GM23248 (cell line): ENCODE measurements at regions not wholly inside any gene's neighbourhood (a gene's known extent, or its start where the extent isn't known, plus 50 kb on each side); places are given as distances from the start of the nearest gene placed in this dataset.

ENCODE experiments used
- DNase-seq: peaks from one replicate; pipeline ENCODE4 v3.0.0-alpha.2; 2015
- H2AFZ ChIP-seq: fragments of 200-600 bp; sonication (generic); 2 replicates; pipeline ENCODE4 v1.6.1; 2016; ENCODE audit warnings: antibody characterized with exemption
- H3F3A ChIP-seq: fragments of 200-600 bp; sonication (generic); 2 replicates; pipeline ENCODE4 v1.6.1; 2016; ENCODE audit warnings: mild to moderate bottlenecking, antibody characterized with exemption, mixed run types; ENCODE audit not compliant: insufficient read depth
- H3K27ac ChIP-seq: fragments of 200-600 bp; sonication (generic); 2 replicates; pipeline ENCODE4 v1.5.1; 2016; ENCODE audit warnings: mild to moderate bottlenecking
- H3K27me3 ChIP-seq: fragments of 200-600 bp; sonication (generic); replicated peaks from 2 replicates; pipeline ENCODE4 v1.6.1; 2016; ENCODE audit warnings: mild to moderate bottlenecking; ENCODE audit not compliant: insufficient read depth
- H3K36me3 ChIP-seq: fragments of 200-600 bp; sonication (generic); 2 replicates; pipeline ENCODE4 v1.6.1; 2016; ENCODE audit warnings: low read depth, mild to moderate bottlenecking
- H3K4me1 ChIP-seq: fragments of 200-600 bp; sonication (generic); 2 replicates; pipeline ENCODE4 v1.6.1; 2016; ENCODE audit warnings: mild to moderate bottlenecking; ENCODE audit not compliant: insufficient read depth
- H3K4me2 ChIP-seq: fragments of 200-600 bp; sonication (generic); one replicate; pipeline ENCODE4 v1.6.1; 2016; ENCODE audit warnings: mild to moderate bottlenecking; ENCODE audit not compliant: unreplicated experiment
- H3K4me3 ChIP-seq: fragments of 200-600 bp; sonication (generic); 2 replicates; pipeline ENCODE4 v1.5.1; 2016; ENCODE audit warnings: mild to moderate bottlenecking
- H3K79me2 ChIP-seq: fragments of 200-600 bp; sonication (generic); 2 replicates; pipeline ENCODE4 v1.6.1; 2016; ENCODE audit warnings: mild to moderate bottlenecking; ENCODE audit not compliant: insufficient read depth
- H3K9ac ChIP-seq: fragments of 200-600 bp; sonication (generic); 2 replicates; pipeline ENCODE4 v1.6.1; 2016; ENCODE audit warnings: mild to moderate bottlenecking
- H3K9me2 ChIP-seq: fragments of 200-600 bp; sonication (generic); 2 replicates; pipeline ENCODE4 v1.6.1; 2016; ENCODE audit warnings: mixed run types, mild to moderate bottlenecking, moderate library complexity; ENCODE audit not compliant: insufficient read depth
- H3K9me3 ChIP-seq: fragments of 200-600 bp; sonication (generic); one replicate; pipeline ENCODE4 v1.6.1; 2017; ENCODE audit warnings: low read depth
- H4K20me1 ChIP-seq: fragments of 200-600 bp; sonication (generic); 2 replicates; pipeline ENCODE4 v1.6.0; 2016; ENCODE audit not compliant: insufficient read depth
- EZH2 ChIP-seq: fragments of 200-600 bp; sonication (generic); IDR thresholded peaks from 2 replicates; pipeline ENCODE4 v1.6.1; 2018; ENCODE audit warnings: antibody characterized with exemption, mild to moderate bottlenecking; ENCODE audit not compliant: insufficient read depth, poor library complexity, severe bottlenecking
- EZH2phosphoT487 ChIP-seq: fragments of 200-600 bp; sonication (generic); IDR thresholded peaks from 2 replicates; pipeline ENCODE4 v1.6.1; 2018; ENCODE audit warnings: antibody characterized with exemption, moderate library complexity, mild to moderate bottlenecking, low read depth; ENCODE audit not compliant: insufficient read depth
- WGBS, 2 experiments: methylation state at CpG; one replicate each; pipeline ENCODE4 v1.1.6; 2015 to 2017; ENCODE audit warnings: low lambda C conversion rate in 2 of 2, low coverage in 1 of 2; ENCODE audit errors: missing lambda C conversion rate in 2 of 2; 5-methylcytosine and 5-hydroxymethylcytosine counted together
- in situ Hi-C: fragments of 300-500 bp; cut with MboI; formaldehyde crosslinking; loops from 2 replicates; pipeline ENCODE4 v1.15.0; 2020

DNA sequence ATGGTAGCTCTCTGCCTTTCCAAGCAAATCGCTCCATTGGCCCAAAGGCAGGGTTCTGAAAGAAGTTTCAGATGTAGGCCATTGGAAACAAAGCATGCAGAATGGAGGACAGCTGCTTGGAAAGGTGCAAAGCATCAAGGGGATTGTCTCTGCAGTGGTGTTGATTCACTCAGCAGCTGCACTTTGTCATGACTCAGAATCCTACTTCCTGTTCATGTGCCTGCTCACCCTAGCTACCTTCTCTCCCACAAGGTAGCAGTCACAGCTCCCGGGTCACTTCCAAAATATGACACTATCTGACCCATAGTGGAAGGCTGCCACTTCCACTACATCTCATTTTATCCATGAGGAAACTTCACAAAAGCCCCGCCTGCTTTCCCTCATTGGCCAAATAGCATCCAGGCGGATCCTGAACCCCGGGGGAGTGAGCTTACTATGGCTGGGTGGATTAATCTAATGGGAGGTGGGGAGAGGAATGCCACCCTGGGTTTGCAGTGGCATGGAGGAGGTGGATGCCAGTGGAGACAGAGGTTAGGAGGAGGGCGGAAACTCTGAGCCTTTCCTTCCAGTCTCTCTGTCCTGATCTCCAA is 74.7 kb upstream of the NKD1 start:
- Histone ChIP-seq H3K9me3 (no peaks in the 10 kb centered on the region), H2AFZ (no peak overlapping the region), H3F3A (no peaks in the 10 kb centered on the region), H3K4me1 (no peaks in the 10 kb centered on the region), H3K4me2 (no peak overlapping the region), H3K9ac (no peak overlapping the region), H3K9me2 (no peaks in the 10 kb centered on the region), H3K27ac (no peak overlapping the region), H4K20me1 (no peaks in the 10 kb centered on the region), H3K79me2 (no peaks in the 10 kb centered on the region), H3K4me3 (no peak overlapping the region), H3K27me3 (peaks cover 19% of the 10 kb centered on the region), H3K36me3 (no peaks in the 10 kb centered on the region)
- no peak for TF ChIP-seq EZH2
- no peak for TF ChIP-seq EZH2phosphoT487
- DNase-seq = peak; percentile 24
- in situ Hi-C loops = no loop called here
- WGBS, 2 experiments = 52 to 53% methylated on average over 6 of the region's 6 CpGs

- WGBS, 2 experiments = 85 to 88% methylated on average over 1 of the region's 1 CpG
- in situ Hi-C loops = no loop called here
- Histone ChIP-seq H2AFZ (no peak overlapping the region), H3K4me1 (no peaks in the 10 kb centered on the region), H3K9me3 (no peaks in the 10 kb centered on the region), H3K79me2 (no peaks in the 10 kb centered on the region), H3K4me2 (no peak overlapping the region), H3K36me3 (no peaks in the 10 kb centered on the region), H3K4me3 (no peak overlapping the region), H3K27ac (no peak overlapping the region), H3K27me3 (peaks cover 22% of the 10 kb centered on the region), H3K9ac (no peak overlapping the region), H4K20me1 (no peaks in the 10 kb centered on the region), H3K9me2 (no peaks in the 10 kb centered on the region), H3F3A (no peaks in the 10 kb centered on the region)
- no peak for DNase-seq
- no peak for TF ChIP-seq EZH2
- no peak for TF ChIP-seq EZH2phosphoT487
These were observed 75.7 kb upstream of the NKD1 start for GRCh38 chr16:50472472-50472871.

GRCh38 chr16:50470687-50471086 is 77.5 kb upstream of the NKD1 start:
- no peaks in the 10 kb centered on the region for H3K4me1 ChIP-seq
- H4K20me1 ChIP-seq = no peaks in the 10 kb centered on the region
- no peaks in the 10 kb centered on the region for H3K36me3 ChIP-seq
- no peaks in the 10 kb centered on the region for H3K9me3 ChIP-seq
- no peak for DNase-seq
- 31 to 38% methylated on average over 3 of the region's 3 CpGs for WGBS, 2 experiments
- no peak overlapping the region for H3K4me2 ChIP-seq
- TF ChIP-seq EZH2phosphoT487 (no peak), EZH2 (no peak)
- in situ Hi-C loops = no loop called here
- no peaks in the 10 kb centered on the region for H3K79me2 ChIP-seq
- H2AFZ ChIP-seq = no peak overlapping the region
- H3K9ac ChIP-seq = no peak overlapping the region
- peaks cover 24% of the 10 kb centered on the region for H3K27me3 ChIP-seq
- H3K27ac ChIP-seq = no peak overlapping the region
- H3K4me3 ChIP-seq = no peak overlapping the region
- no peaks in the 10 kb centered on the region for H3F3A ChIP-seq
- no peaks in the 10 kb centered on the region for H3K9me2 ChIP-seq

GRCh38 chr16:50469744-50470321 is 78.4 kb upstream of the NKD1 start:
- no peak overlapping the region for H3K4me2 ChIP-seq
- TF ChIP-seq EZH2phosphoT487 = no peak
- no peak for TF ChIP-seq EZH2

More at GRCh38 chr16:50469744-50470321, 78.4 kb upstream of the NKD1 start:
- DNase-seq = no peak
- Histone ChIP-seq H3F3A (no peaks in the 10 kb centered on the region), H3K9ac (no peak overlapping the region), H3K79me2 (no peaks in the 10 kb centered on the region), H3K27me3 (peaks cover 24% of the 10 kb centered on the region), H4K20me1 (no peaks in the 10 kb centered on the region), H3K36me3 (no peaks in the 10 kb centered on the region), H3K9me3 (no peaks in the 10 kb centered on the region), H3K4me1 (no peaks in the 10 kb centered on the region), H3K9me2 (no peaks in the 10 kb centered on the region), H2AFZ (no peak overlapping the region), H3K27ac (no peak overlapping the region), H3K4me3 (no peak overlapping the region)
- in situ Hi-C loops = no loop called here
- WGBS, 2 experiments = 18 to 21% methylated on average over 18 of the region's 18 CpGs
